Osteoblast (primary cell): ENCODE measurements at regions not wholly inside any gene's neighbourhood (a gene's known extent, or its start where the extent isn't known, plus 50 kb on each side); places are given as distances from the start of the nearest gene placed in this dataset.

ENCODE experiments used
- DNase-seq: peaks from one replicate; pipeline ENCODE4 v3.0.0; 2011; ENCODE audit warnings: low spot score, mixed read lengths; ENCODE audit not compliant: insufficient read length; ENCODE audit errors: missing footprints
- H2AFZ ChIP-seq: 2 replicates; pipeline ENCODE4 v1.6.0; 2011; ENCODE audit warnings: mild to moderate bottlenecking, low read length
- H3K27ac ChIP-seq: 2 replicates; pipeline ENCODE4 v1.5.1; 2011; ENCODE audit warnings: mild to moderate bottlenecking, low read depth, low read length, moderate library complexity
- H3K27me3 ChIP-seq: 2 replicates; pipeline ENCODE4 v1.6.0; 2012; ENCODE audit warnings: mild to moderate bottlenecking, control low read depth, inconsistent platforms, low read length, moderate library complexity; ENCODE audit not compliant: insufficient read depth
- H3K36me3 ChIP-seq: 2 replicates; pipeline ENCODE4 v1.5.1; 2011; ENCODE audit warnings: mild to moderate bottlenecking, low read length, control low read depth, moderate library complexity; ENCODE audit not compliant: insufficient read depth
- H3K4me1 ChIP-seq: 2 replicates; pipeline ENCODE4 v1.5.1; 2011; ENCODE audit warnings: mild to moderate bottlenecking, low read length, control low read depth, moderate library complexity; ENCODE audit not compliant: insufficient read depth
- H3K4me2 ChIP-seq: 2 replicates; pipeline ENCODE4 v1.6.0; 2011; ENCODE audit warnings: mild to moderate bottlenecking, low read length; ENCODE audit not compliant: insufficient read depth
- H3K4me3 ChIP-seq: fragments of 200-600 bp; sonication (generic); 3 replicates; pipeline ENCODE4 v1.5.1; 2012; ENCODE audit warnings: mild to moderate bottlenecking, low read length, inconsistent platforms; ENCODE audit not compliant: insufficient read depth
- H3K79me2 ChIP-seq: 2 replicates; pipeline ENCODE4 v1.6.0; 2012; ENCODE audit warnings: mild to moderate bottlenecking, low read length, control low read depth, inconsistent platforms; ENCODE audit not compliant: insufficient read depth
- H3K9me3 ChIP-seq: 2 replicates; pipeline ENCODE4 v1.5.1; 2011; ENCODE audit warnings: low read depth, low read length, control low read depth
- H4K20me1 ChIP-seq: 2 replicates; pipeline ENCODE4 v1.6.0; 2012; ENCODE audit warnings: mild to moderate bottlenecking, low read length, control low read depth; ENCODE audit not compliant: insufficient read depth
- TF ChIP-seq, protein P1 (sequence below): IDR thresholded peaks from 2 replicates; pipeline ENCODE4 v1.5.1; 2011; ENCODE audit warnings: mild to moderate bottlenecking, low read depth, low read length, moderate library complexity; ENCODE audit errors: extremely low read depth

DNA sequence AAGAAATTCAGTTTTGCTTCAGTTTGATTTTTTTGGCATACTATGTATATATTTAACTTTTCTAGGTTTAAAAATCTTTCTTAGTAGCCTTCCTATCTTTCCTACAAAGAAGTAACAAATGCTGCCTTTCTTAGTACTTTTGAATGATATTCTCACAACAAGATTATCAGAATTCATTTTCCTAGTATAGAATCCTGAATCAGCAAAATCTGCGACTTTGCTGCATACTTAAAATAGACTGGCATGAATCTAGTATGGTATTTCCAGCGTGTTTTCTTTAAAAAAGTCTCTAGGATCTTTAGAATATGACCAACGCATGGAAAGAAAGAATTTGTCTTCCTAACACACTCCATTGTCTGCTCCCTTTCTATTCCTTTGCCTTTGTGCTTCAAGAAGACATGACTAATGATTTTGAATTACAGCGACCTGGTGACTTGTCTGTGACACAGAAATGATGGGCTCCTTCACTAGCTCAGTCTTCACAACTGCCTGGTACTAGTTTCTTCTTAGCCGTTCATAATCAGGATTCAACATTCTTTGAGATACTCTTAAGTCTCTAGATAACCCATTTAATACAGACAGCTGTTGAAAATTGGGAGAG, 349.8 kb downstream of the PPARGC1A start:
- no peaks in the 10 kb centered on the region for H3K36me3 ChIP-seq
- H3K4me2 ChIP-seq: no peak overlapping the region
- TF ChIP-seq, protein P1, sequence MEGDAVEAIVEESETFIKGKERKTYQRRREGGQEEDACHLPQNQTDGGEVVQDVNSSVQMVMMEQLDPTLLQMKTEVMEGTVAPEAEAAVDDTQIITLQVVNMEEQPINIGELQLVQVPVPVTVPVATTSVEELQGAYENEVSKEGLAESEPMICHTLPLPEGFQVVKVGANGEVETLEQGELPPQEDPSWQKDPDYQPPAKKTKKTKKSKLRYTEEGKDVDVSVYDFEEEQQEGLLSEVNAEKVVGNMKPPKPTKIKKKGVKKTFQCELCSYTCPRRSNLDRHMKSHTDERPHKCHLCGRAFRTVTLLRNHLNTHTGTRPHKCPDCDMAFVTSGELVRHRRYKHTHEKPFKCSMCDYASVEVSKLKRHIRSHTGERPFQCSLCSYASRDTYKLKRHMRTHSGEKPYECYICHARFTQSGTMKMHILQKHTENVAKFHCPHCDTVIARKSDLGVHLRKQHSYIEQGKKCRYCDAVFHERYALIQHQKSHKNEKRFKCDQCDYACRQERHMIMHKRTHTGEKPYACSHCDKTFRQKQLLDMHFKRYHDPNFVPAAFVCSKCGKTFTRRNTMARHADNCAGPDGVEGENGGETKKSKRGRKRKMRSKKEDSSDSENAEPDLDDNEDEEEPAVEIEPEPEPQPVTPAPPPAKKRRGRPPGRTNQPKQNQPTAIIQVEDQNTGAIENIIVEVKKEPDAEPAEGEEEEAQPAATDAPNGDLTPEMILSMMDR: no peak
- no peak overlapping the region for H2AFZ ChIP-seq
- H3K9me3 ChIP-seq: no peaks in the 10 kb centered on the region
- DNase-seq: no peak
- H3K4me3 ChIP-seq: no peak overlapping the region
- H3K79me2 ChIP-seq: no peaks in the 10 kb centered on the region
- no peaks in the 10 kb centered on the region for H3K4me1 ChIP-seq
- no peak overlapping the region for H3K27ac ChIP-seq
- no peaks in the 10 kb centered on the region for H3K27me3 ChIP-seq
- no peaks in the 10 kb centered on the region for H4K20me1 ChIP-seq

DNA sequence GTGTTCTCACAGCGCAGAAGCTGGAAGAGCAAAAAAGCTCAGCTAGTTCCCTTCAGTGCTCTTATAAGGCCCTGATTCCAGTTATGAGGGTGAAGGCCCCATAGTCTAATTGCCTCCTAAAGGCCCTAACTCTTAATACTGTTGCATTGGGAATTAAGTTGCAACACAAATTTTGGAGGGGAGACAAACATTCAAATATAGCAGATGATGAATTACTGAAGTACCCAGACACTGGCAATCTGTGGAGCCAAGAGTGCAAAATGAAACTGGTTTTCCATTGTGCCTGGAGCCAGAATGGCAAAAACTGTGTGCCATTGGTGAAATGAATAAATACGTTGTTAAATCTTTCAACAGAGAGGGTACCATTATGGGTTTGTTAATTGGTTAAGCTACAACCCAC, 356.0 kb downstream of the PPARGC1A start:
- no peak overlapping the region for H3K4me2 ChIP-seq

DNA sequence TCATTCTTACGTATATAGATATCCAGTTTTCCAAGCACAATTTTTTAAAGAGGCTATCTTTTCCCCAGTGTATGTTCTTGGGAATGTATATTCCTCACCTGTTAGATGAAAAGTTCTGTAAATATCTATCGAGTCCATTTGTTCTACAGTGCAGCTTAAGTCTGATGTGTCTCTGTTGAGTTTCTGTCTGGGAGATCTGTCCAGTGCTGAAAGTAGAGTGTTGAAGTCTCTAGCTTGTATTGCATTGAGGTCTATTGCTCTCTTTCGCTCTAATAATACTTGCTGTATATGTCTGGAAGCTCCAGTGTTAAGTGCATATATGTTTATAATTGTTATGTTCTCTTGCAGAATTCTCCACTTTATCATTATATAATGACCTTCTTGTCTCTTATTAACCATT, 373.1 kb downstream of the PPARGC1A start:
- DNase-seq: no peak
- H4K20me1 ChIP-seq: no peaks in the 10 kb centered on the region
- no peaks in the 10 kb centered on the region for H3K27me3 ChIP-seq
- no peaks in the 10 kb centered on the region for H3K79me2 ChIP-seq
- H3K36me3 ChIP-seq: no peaks in the 10 kb centered on the region
- TF ChIP-seq, protein P1: no peak
- H2AFZ ChIP-seq: no peak overlapping the region
- no peaks in the 10 kb centered on the region for H3K4me1 ChIP-seq
- H3K27ac ChIP-seq: no peak overlapping the region
- H3K9me3 ChIP-seq: no peaks in the 10 kb centered on the region
- H3K4me2 ChIP-seq: no peak overlapping the region
- H3K4me3 ChIP-seq: no peak overlapping the region

More for the DNA sequence above, 356.0 kb downstream of the PPARGC1A start:
- H3K4me3 ChIP-seq: no peak overlapping the region
- H3K4me1 ChIP-seq: no peaks in the 10 kb centered on the region
- TF ChIP-seq, protein P1: no peak
- H3K79me2 ChIP-seq: no peaks in the 10 kb centered on the region
- no peaks in the 10 kb centered on the region for H3K9me3 ChIP-seq
- H2AFZ ChIP-seq: no peak overlapping the region
- DNase-seq: no peak
- no peaks in the 10 kb centered on the region for H3K27me3 ChIP-seq
- no peak overlapping the region for H3K27ac ChIP-seq
- no peaks in the 10 kb centered on the region for H3K36me3 ChIP-seq
- H4K20me1 ChIP-seq: no peaks in the 10 kb centered on the region

DNA sequence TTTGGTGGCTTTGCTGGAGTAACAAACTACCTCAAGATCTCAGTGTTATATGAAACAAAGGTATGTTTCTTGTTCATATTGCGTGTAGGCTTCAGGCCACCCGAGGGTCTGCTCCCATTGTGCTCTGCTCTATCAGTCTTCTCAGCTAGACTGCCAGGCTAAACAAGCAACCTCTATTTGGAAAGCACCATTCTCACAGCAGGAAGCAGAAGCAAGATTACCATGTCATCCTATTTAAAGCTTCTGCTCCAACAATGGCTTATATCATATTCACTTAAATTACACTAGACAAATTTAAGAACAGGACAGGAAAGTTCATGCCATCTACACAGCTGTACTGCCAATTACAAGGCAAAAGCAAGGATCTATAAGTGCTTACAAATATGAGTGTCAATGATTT, 385.8 kb downstream of the PPARGC1A start:
- Histone ChIP-seq H4K20me1 (no peaks in the 10 kb centered on the region), H3K4me2 (no peak overlapping the region), H2AFZ (no peak overlapping the region), H3K27me3 (no peaks in the 10 kb centered on the region), H3K4me1 (no peaks in the 10 kb centered on the region), H3K79me2 (no peaks in the 10 kb centered on the region), H3K9me3 (no peaks in the 10 kb centered on the region), H3K36me3 (no peaks in the 10 kb centered on the region), H3K27ac (no peak overlapping the region), H3K4me3 (no peak overlapping the region)
- no peak for DNase-seq
- TF ChIP-seq, protein P1: no peak
